ENCODE measurements at regions not wholly inside any gene's neighbourhood (a gene's known extent, or its start where the extent isn't known, plus 50 kb on each side); places are given as distances from the start of the nearest gene placed in this dataset.

- TF ChIP-seq CTCF (IDR thresholded peaks at IDR 0.05) (no peak), POLR2AphosphoS5 (IDR thresholded peaks at IDR 0.05) (no peak), EP300 (IDR thresholded peaks at IDR 0.05; ENCODE audit: low read depth) (no peak)
Observed at GRCh38 chr13:50724913-50725312, 118.6 kb downstream of the DLEU7 start.

Measured in transverse colon (tissue), 4 donors.